HUES6 (cell line): ENCODE measurements at regions not wholly inside any gene's neighbourhood (a gene's known extent, or its start where the extent isn't known, plus 50 kb on each side); places are given as distances from the start of the nearest gene placed in this dataset.

ENCODE experiments used
- H3K27ac ChIP-seq: 2 replicates; pipeline ENCODE4 v1.7.0; 2013; ENCODE audit warnings: low read depth, mild to moderate bottlenecking, low read length, inconsistent platforms
- H3K27me3 ChIP-seq: 2 replicates; pipeline ENCODE4 v1.6.1; 2013; ENCODE audit warnings: low read length; ENCODE audit not compliant: control insufficient read depth, insufficient read depth
- H3K36me3 ChIP-seq: 2 replicates; pipeline ENCODE4 v1.6.1; 2013; ENCODE audit warnings: low read length; ENCODE audit not compliant: control insufficient read depth, insufficient read depth
- H3K4me1 ChIP-seq: 2 replicates; pipeline ENCODE4 v1.6.1; 2013; ENCODE audit warnings: low read length; ENCODE audit not compliant: control insufficient read depth, insufficient read depth
- H3K4me3 ChIP-seq: 2 replicates; pipeline ENCODE4 v1.5.1; 2013; ENCODE audit warnings: low read depth, low read length
- H3K9ac ChIP-seq: one replicate; pipeline ENCODE4 v1.6.1; 2013; ENCODE audit warnings: mild to moderate bottlenecking, low read length
- H3K9me3 ChIP-seq: 2 replicates; pipeline ENCODE4 v1.6.1; 2013; ENCODE audit warnings: low read depth, low read length; ENCODE audit not compliant: control insufficient read depth, insufficient read depth

DNA sequence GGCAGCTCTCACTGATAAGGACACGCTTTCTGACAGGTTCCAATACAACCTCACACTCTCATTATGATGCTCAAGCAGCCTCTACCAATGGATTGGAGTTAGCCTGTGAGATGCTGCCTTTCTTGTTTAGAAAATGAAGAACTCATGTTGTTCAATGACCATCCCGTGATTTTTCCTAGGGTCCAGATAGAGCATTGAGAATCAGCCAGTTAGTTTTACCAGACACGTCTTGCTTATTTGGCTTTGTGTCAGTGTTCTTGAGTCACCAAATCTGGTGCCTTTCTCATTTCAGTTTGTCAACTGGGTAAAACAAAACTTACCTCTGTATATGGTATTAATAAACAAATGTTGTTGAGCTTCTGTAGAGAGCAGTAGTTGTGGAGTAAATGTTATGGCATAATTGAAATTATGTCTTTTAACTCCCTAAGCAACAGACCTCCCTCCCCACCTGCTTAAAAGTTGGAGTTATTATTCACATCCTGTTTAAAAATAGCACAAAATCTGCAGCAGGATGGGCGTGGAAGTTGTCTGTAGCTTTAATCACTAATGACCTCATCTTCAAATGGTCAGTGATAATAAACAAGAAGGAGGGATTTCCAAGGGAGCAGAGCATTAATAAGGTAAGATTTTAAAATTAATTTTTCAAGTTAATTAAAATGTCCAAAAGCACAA lies 167.3 kb downstream of the HRH4 start:
- H3K9ac ChIP-seq: no peak overlapping the region
- H3K4me3 ChIP-seq: no peak overlapping the region
- H3K36me3 ChIP-seq: no peaks in the 10 kb centered on the region
- peaks cover 15% of the 10 kb centered on the region for H3K27me3 ChIP-seq
- no peak overlapping the region for H3K27ac ChIP-seq
- H3K9me3 ChIP-seq: 0 out of 2 replicates have a peak, but pooled peaks cover 4% of the 10 kb centered on the region
- no peaks in the 10 kb centered on the region for H3K4me1 ChIP-seq

- no peak overlapping the region for H3K27ac ChIP-seq
- 0 out of 2 replicates have a peak, but pooled peaks cover 4% of the 10 kb centered on the region for H3K9me3 ChIP-seq
- H3K27me3 ChIP-seq: peaks cover 15% of the 10 kb centered on the region
- H3K9ac ChIP-seq: no peak overlapping the region
- no peaks in the 10 kb centered on the region for H3K36me3 ChIP-seq
- H3K4me1 ChIP-seq: no peaks in the 10 kb centered on the region
- no peak overlapping the region for H3K4me3 ChIP-seq
Measured at GRCh38 chr18:24628326-24628725, 167.9 kb downstream of the HRH4 start.

- Histone ChIP-seq H3K27ac (no peak overlapping the region), H3K36me3 (no peaks in the 10 kb centered on the region), H3K4me3 (no peak overlapping the region), H3K27me3 (peaks cover 15% of the 10 kb centered on the region), H3K9ac (no peak overlapping the region), H3K9me3 (0 out of 2 replicates have a peak, but pooled peaks cover 4% of the 10 kb centered on the region), H3K4me1 (no peaks in the 10 kb centered on the region)
Measured at GRCh38 chr18:24629921-24630320, 169.5 kb downstream of the HRH4 start.

DNA sequence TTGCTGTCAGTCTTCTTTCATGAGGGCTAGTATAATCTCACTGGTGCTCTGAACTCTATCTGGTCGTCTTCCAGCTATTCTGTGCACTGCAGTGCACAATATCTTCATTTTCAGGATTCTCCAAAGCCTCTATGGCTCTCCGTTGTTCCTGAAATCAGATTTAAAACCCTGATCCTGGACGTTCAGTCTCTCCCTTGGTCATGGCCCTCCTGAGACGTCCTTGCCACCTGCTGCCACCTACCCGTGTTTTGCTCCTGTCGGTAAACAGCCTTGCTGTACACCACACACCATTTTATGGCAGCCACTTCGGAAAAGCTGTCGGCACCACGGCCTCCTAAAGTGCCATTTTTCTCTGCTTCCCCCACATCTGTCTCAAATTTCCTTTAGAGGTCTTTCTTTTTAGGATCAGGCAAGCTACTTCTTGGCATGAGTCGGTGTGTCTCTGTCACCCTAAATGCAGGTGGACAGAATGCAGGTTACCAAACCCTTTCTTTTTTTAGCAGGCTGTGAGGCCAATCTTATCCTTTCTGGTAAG lies 170.0 kb downstream of the HRH4 start:
- peaks cover 15% of the 10 kb centered on the region for H3K27me3 ChIP-seq

GRCh38 chr18:24631243-24632025 lies 171.0 kb downstream of the HRH4 start:
- Histone ChIP-seq H3K9ac (no peak overlapping the region), H3K4me1 (no peaks in the 10 kb centered on the region), H3K9me3 (no peaks in the 10 kb centered on the region), H3K27ac (no peak overlapping the region), H3K27me3 (peaks cover 15% of the 10 kb centered on the region), H3K36me3 (no peaks in the 10 kb centered on the region), H3K4me3 (peak overlapping the region; percentile 24; the same call in 1 of the 2 replicates)

More for the DNA sequence above, 170.0 kb downstream of the HRH4 start:
- Histone ChIP-seq H3K36me3 (no peaks in the 10 kb centered on the region), H3K9ac (no peak overlapping the region), H3K27ac (no peak overlapping the region), H3K4me1 (no peaks in the 10 kb centered on the region), H3K4me3 (no peak overlapping the region), H3K9me3 (0 out of 2 replicates have a peak, but pooled peaks cover 2% of the 10 kb centered on the region)

DNA sequence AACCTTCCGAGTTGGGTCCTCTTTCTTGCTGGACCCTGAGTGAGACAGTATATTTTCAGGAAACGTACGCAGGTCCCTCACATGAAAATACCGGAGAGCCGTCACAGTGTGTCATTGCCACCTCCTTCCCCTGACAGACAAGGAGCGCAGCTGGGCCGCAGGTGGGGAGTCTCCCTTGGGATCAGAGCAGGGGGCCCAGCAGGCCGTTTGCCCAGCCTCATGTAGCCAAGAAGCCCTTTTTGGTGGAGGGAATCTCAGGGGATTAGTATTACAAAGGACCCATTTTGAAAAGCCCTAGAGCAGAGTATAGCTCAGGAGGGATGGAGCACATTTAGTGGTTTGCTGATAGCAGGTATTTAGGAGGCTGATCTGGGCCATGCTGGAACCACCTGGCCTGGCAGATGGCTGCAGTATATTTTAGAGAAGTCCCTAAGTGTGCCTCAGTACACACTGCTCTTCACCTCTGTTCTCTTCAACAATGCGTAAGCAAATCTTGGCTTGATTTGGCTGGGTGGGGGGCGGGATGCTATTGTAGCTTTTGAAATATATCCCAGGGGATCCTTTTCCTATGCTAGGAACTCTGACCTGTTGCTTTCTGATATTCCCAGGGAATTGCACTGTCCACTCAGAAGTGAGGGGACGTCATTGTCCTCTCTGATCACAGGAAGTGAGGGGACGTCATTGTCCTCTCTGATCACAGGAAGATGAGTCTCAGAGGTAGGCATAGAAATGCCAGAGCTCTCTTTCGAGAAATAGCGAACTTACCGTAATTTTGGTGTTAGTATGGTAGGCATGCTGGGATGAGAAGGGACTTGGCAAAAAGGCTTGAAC lies 171.9 kb downstream of the HRH4 start:
- Histone ChIP-seq H3K9me3 (no peaks in the 10 kb centered on the region), H3K9ac (no peak overlapping the region), H3K4me3 (peak overlapping the region; percentile 24; the same call in 1 of the 2 replicates), H3K36me3 (no peaks in the 10 kb centered on the region), H3K27ac (no peak overlapping the region), H3K27me3 (peaks cover 15% of the 10 kb centered on the region), H3K4me1 (no peaks in the 10 kb centered on the region)

DNA sequence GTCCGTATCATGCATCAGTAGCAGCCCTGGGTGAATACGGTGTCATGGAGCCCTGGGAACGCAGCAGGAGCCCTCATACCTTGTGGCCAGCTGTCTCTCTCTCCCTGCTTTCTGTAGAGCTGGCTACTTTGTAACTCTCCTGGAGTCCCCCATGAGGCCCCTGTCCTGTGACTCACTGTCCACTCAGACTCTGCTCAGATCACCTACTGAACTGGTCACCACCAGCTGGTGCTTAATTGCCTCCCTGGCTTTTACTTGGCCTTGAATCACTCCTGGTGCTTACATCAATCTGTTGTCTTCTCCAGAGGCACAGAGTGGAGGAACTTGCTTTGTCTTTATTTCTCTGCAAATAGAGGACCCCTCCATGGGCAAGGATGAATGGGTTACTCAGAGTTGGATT lies 172.7 kb downstream of the HRH4 start:
- Histone ChIP-seq H3K4me1 (no peaks in the 10 kb centered on the region), H3K27ac (no peak overlapping the region), H3K27me3 (peaks cover 15% of the 10 kb centered on the region), H3K9me3 (no peaks in the 10 kb centered on the region), H3K9ac (no peak overlapping the region), H3K4me3 (no peak overlapping the region), H3K36me3 (no peaks in the 10 kb centered on the region)

DNA sequence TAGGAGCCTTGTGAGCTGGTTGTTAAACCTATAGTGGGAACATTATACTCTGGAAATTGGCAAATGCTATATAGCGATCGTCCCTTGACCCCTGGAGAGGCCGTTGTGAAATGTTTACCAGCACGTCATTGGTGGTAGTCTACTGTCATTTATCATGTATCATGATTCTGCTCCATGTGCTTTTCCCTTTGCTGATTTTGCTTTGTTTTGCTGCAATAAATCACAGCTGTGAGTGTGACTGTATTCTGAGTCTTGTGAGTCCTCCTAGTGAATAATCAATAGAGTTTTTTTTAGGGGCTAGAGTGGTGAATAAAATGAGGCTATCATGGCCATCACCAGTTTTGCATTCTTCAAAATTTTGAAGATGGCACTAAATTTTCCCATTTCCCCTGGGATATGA lies 189.1 kb downstream of the HRH4 start:
- Histone ChIP-seq H3K27me3 (no peaks in the 10 kb centered on the region), H3K4me3 (no peak overlapping the region), H3K36me3 (no peaks in the 10 kb centered on the region), H3K9ac (no peak overlapping the region), H3K9me3 (no peaks in the 10 kb centered on the region), H3K27ac (no peak overlapping the region), H3K4me1 (no peaks in the 10 kb centered on the region)

GRCh38 chr18:24651434-24651833 lies 191.0 kb downstream of the HRH4 start:
- Histone ChIP-seq H3K4me3 (no peak overlapping the region), H3K27me3 (no peaks in the 10 kb centered on the region), H3K9me3 (no peaks in the 10 kb centered on the region), H3K36me3 (no peaks in the 10 kb centered on the region), H3K27ac (no peak overlapping the region), H3K9ac (no peak overlapping the region), H3K4me1 (no peaks in the 10 kb centered on the region)

DNA sequence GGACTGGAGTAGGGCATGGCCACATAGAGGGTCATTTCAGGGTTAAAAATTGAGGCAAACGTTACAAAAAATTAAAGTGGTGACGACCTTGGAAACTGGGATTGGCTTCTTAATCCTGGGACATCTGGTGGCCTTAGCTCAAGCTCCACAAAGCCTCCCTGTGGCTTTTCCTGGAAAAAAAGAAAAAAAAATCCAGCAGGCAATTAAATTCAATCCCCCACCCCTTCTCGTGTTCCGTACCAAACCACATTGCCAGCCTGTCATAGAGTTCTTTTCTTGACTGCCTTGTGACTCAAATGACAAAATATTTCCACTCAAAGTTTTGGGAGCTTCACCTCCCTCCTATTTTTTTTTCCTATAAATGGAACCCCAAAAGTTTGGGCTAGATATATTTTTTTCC lies 195.6 kb downstream of the HRH4 start:
- H3K4me3 ChIP-seq: no peak overlapping the region
- no peaks in the 10 kb centered on the region for H3K9me3 ChIP-seq
- H3K9ac ChIP-seq: no peak overlapping the region
- no peaks in the 10 kb centered on the region for H3K4me1 ChIP-seq
- no peaks in the 10 kb centered on the region for H3K27me3 ChIP-seq
- H3K27ac ChIP-seq: no peak overlapping the region
- H3K36me3 ChIP-seq: no peaks in the 10 kb centered on the region
